ENCODE measurements at regions not wholly inside any gene's neighbourhood (a gene's known extent, or its start where the extent isn't known, plus 50 kb on each side); places are given as distances from the start of the nearest gene placed in this dataset.

- no peaks in the 10 kb centered on the region for H3K4me1 ChIP-seq (ENCODE audit: control insufficient read depth, insufficient read depth, low read length)
- no peak overlapping the region for H3K4me3 ChIP-seq (ENCODE audit: low read depth, low read length)
- H3K9me3 ChIP-seq (ENCODE audit: control insufficient read depth, insufficient read depth, low read depth, low read length): no peaks in the 10 kb centered on the region
- H3K36me3 ChIP-seq (ENCODE audit: control insufficient read depth in 2 of 2, insufficient read depth in 1 of 2, low read length in 2 of 2): no peaks in the 10 kb centered on the region
- no peak overlapping the region for H3K27ac ChIP-seq (ENCODE audit: extremely low read depth, low read depth, low read length)
- TF ChIP-seq ZNF704 (tag by site-specific recombination; IDR thresholded peaks at IDR 0.05): no peak
- no peak for TF ChIP-seq ZNF155 (tag by site-specific recombination; IDR thresholded peaks at IDR 0.05)
- no peak for TF ChIP-seq ZEB2 (tag by site-specific recombination; IDR thresholded peaks at IDR 0.05)
- TF ChIP-seq INSM2 (tag by site-specific recombination; IDR thresholded peaks at IDR 0.05): no peak
- TF ChIP-seq ZNF664 (tag by site-specific recombination; IDR thresholded peaks at IDR 0.05): no peak
- no peak for TF ChIP-seq ZNF670 (tag by site-specific recombination; IDR thresholded peaks at IDR 0.05; ENCODE audit: low read depth)
- no peak for TF ChIP-seq ZNF76 (tag by site-specific recombination; IDR thresholded peaks at IDR 0.05; ENCODE audit: borderline replicate concordance, low read depth)
- TF ChIP-seq ZNF146 (tag by site-specific recombination; IDR thresholded peaks at IDR 0.05): no peak
- TF ChIP-seq ZNF830 (tag by site-specific recombination; IDR thresholded peaks at IDR 0.05; ENCODE audit: low read depth): no peak
- no peak for TF ChIP-seq ZNF791 (tag by site-specific recombination; IDR thresholded peaks at IDR 0.05)
- no peak for TF ChIP-seq ZNF660 (tag by site-specific recombination; IDR thresholded peaks at IDR 0.05)
- no peak for TF ChIP-seq ZNF394 (tag by site-specific recombination; IDR thresholded peaks at IDR 0.05; ENCODE audit: borderline replicate concordance)
- TF ChIP-seq ZFP69B (tag by site-specific recombination; IDR thresholded peaks at IDR 0.05): no peak
- no peak for TF ChIP-seq ZNF112 (tag by site-specific recombination; IDR thresholded peaks at IDR 0.05)
- TF ChIP-seq ZSCAN23 (tag by site-specific recombination; IDR thresholded peaks at IDR 0.05): no peak
- TF ChIP-seq GLIS1 (tag by site-specific recombination; IDR thresholded peaks at IDR 0.05): no peak
- CTCF ChIA-PET: interaction anchor here (0.6 to 1.4 kb wide), 10 partner anchors 14 to 224 kb away, joined by 3 to 10 read pairs (median 3); no protein-coding TSS in a partner anchor
- POLR2A ChIA-PET: no interaction called here
Observed at GRCh38 chr21:17901458-17902079, 82.4 kb upstream of the C21orf91 start.

- Histone ChIP-seq H3K9me3 (ENCODE audit: control insufficient read depth, insufficient read depth, low read depth, low read length) (no peaks in the 10 kb centered on the region), H3K27ac (ENCODE audit: extremely low read depth, low read depth, low read length) (no peak overlapping the region), H3K36me3 (ENCODE audit: control insufficient read depth in 2 of 2, insufficient read depth in 1 of 2, low read length in 2 of 2) (no peaks in the 10 kb centered on the region), H3K4me1 (ENCODE audit: control insufficient read depth, insufficient read depth, low read length) (no peaks in the 10 kb centered on the region), H3K4me3 (ENCODE audit: low read depth, low read length) (no peak overlapping the region)
- no peak for TF ChIP-seq ZNF19 (tag by site-specific recombination; IDR thresholded peaks at IDR 0.05; ENCODE audit: low read depth)
- no peak for TF ChIP-seq ZBTB26 (tag by site-specific recombination; optimal IDR thresholded peaks at IDR 0.05)
- TF ChIP-seq MEIS1 (CRISPR knock-in tag; IDR thresholded peaks at IDR 0.05; ENCODE audit: borderline replicate concordance): no peak
- TF ChIP-seq ZBTB7A (tag by site-specific recombination; IDR thresholded peaks at IDR 0.05; ENCODE audit: low read depth): no peak
- TF ChIP-seq ZNF830 (tag by site-specific recombination; IDR thresholded peaks at IDR 0.05; ENCODE audit: low read depth): no peak
- TF ChIP-seq ZNF184 (tag by site-specific recombination; IDR thresholded peaks at IDR 0.05): no peak
- no peak for TF ChIP-seq ZNF792 (tag by site-specific recombination; IDR thresholded peaks at IDR 0.05)
- no peak for TF ChIP-seq ZNF660 (tag by site-specific recombination; IDR thresholded peaks at IDR 0.05)
- TF ChIP-seq ZNF146 (tag by site-specific recombination; IDR thresholded peaks at IDR 0.05): no peak
- no peak for TF ChIP-seq ZNF76 (tag by site-specific recombination; IDR thresholded peaks at IDR 0.05; ENCODE audit: borderline replicate concordance, low read depth)
- no peak for TF ChIP-seq SCRT1 (tag by site-specific recombination; IDR thresholded peaks at IDR 0.05; ENCODE audit: borderline replicate concordance)
- no peak for TF ChIP-seq ZNF16 (tag by site-specific recombination; IDR thresholded peaks at IDR 0.05; ENCODE audit: low read depth)
- no peak for TF ChIP-seq TCF7L2 (IDR thresholded peaks at IDR 0.05; ENCODE audit: borderline replicate concordance, low read depth, low read length)
- TF ChIP-seq ZNF501 (tag by site-specific recombination; IDR thresholded peaks at IDR 0.05): no peak
- no peak for TF ChIP-seq SP2 (tag by site-specific recombination; IDR thresholded peaks at IDR 0.05)
- TF ChIP-seq ZNF707 (tag by site-specific recombination; IDR thresholded peaks at IDR 0.05): no peak
- CTCF ChIA-PET: interaction anchor here (0.6 to 1.4 kb wide), 10 partner anchors 13 to 223 kb away, joined by 3 to 10 read pairs (median 3); no protein-coding TSS in a partner anchor
- POLR2A ChIA-PET: no interaction called here
Observed at GRCh38 chr21:17900990-17901385, 81.8 kb upstream of the C21orf91 start.
